PFSK-1 (cell line): ENCODE measurements at regions not wholly inside any gene's neighbourhood (a gene's known extent, or its start where the extent isn't known, plus 50 kb on each side); places are given as distances from the start of the nearest gene placed in this dataset.

Experiments used
- REST ChIP-seq, 2 experiments: IDR thresholded peaks; 2 replicates each; pipeline versions ENCODE4 v1.6.1 to v1.8.0; 2011 to 2012; ENCODE audit warnings: low read depth in 2 of 2, low read length in 2 of 2, control low read depth in 1 of 2, inconsistent platforms in 1 of 2, mild to moderate bottlenecking in 1 of 2, moderate library complexity in 1 of 2; ENCODE audit not compliant: insufficient read depth in 1 of 2
- TAF1 ChIP-seq: IDR thresholded peaks from 2 replicates; pipeline ENCODE4 v1.6.1; 2012; ENCODE audit warnings: low read length, control low read depth, borderline replicate concordance; ENCODE audit not compliant: insufficient read depth

- TF ChIP-seq TAF1 (no peak), REST (IDR thresholded peaks at IDR 0.05; ENCODE audit: insufficient read depth in 1 of 2, low read depth in 2 of 2, low read length in 2 of 2) (0 out of 4 replicates have a peak, but pooled peaks of 1 of the 2 experiments have one; percentile 0)
Measured at GRCh38 chr6:108781419-108782100, 66.7 kb upstream of the ARMC2 start.
